ENCODE measurements at regions not wholly inside any gene's neighbourhood (a gene's known extent, or its start where the extent isn't known, plus 50 kb on each side); places are given as distances from the start of the nearest gene placed in this dataset.
"Not testable (repeated sequence)": the region's sequence is repeated elsewhere in the genome, so short reads cannot be mapped to it uniquely, and the experiment has no call there.

DNA sequence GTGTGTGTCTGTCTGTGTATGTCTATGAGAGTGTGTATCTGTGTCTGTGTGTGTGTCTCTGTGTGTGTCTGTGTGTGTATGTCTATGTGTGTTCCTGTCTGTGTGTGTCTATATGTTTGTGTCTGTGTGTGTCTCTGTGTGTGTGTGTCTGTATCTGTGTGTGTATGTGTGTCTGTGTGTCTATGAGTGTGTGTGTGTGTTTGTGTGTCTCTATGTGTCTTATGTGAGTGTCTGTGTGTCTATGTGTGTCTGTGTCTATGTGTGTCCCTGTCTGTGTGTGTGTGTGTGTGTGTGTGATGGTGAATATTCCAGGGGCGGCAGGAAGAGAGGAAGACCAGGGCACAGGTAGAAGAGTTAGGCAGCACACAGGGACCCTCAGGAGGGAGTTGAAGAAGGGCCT is 173.2 kb downstream of the MYCN start:
- DNase-seq: no peak

DNA sequence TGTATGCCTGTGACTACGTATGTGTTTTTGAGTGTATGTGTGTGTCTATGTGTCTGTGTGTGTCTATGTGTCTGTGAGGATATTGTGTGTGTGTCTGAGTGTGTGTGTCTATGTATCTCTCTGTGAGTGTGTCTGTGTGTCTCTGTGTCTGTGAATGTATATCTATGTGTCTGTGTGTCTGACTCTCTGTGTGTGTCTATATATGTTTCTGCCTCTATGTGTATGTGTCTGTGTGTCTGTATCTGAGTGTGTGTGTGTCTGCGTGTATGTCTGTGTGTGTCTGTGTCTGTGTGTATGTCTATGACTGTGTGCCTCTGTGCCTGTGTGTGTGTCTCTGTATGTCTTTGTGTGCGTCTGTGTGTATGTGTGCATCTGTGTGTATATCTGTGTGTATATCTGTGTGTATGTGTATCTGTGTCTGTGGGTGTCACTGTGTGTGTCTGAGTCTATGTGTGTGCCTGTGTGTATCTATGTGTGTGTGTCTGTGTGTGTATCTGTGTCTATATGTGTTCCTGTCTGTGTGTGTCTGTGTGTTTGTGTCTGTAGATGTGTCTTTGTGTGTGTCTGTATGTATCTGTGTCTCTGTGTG is 172.7 kb downstream of the MYCN start:
- no peak for DNase-seq

DNA sequence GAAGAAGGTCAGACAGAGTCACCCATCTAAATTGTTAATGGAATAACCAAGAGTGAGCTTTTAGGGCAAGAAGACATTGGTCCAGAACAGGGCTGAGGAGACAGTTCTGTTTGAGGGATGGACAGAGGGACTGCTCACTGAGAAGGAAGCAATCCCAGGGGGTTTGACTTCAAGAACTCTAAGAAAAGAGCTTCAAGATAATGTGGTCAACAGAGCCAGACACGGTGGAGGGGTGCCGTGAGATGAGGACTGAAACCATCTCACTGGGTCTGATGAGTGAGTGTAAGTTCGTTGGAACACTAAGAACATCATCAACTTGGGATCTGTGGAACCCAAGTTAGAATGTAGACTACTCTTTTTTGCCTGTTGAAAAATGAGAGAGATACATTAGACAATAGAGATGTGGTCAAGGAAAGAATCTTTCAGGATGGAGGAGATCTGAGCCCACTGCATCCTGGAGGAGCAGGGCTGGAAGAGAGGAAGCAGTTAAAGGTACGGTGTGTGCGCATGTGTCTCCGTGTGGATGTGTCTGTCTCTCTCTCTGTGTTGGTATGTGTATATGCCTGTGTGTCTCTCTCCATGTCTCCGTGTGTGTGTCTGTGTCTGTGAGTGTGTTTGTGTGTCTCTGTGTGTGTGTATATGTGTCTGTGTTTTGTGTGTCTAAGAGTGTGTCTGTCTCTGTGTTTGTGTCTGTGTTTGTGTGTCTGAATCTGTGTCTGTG is 172.1 kb downstream of the MYCN start:
- no peak for DNase-seq

- DNase-seq: no peak
Measured at GRCh38 chr2:16111838-16112210, 171.5 kb downstream of the MYCN start.

DNA sequence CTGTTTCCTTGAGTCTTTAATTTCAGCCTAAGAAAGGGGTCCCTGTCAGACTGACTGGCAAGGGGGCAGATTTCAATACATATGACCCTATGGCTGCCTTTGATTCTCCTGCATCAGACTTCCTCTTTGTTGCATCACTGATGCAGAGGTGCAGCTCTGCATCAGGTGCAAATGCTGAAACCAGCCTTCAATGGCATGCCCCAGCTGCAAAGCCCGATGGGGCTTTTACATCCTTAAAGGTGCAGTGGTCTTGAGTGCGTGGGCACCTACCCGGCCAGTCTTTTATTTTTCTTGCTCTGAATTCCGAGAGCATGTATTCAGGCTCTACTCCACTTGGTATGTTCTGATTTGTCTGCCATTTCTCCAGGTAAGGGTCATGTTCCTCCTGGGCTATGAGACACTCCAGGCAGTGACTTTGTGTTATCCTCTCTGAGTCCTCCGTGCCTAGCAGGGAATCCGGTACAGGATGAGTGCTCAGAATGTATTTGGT is 169.5 kb downstream of the MYCN start:
- no peak for DNase-seq

- no peak for DNase-seq
Measured at GRCh38 chr2:16109368-16109820, 169.0 kb downstream of the MYCN start.

DNA sequence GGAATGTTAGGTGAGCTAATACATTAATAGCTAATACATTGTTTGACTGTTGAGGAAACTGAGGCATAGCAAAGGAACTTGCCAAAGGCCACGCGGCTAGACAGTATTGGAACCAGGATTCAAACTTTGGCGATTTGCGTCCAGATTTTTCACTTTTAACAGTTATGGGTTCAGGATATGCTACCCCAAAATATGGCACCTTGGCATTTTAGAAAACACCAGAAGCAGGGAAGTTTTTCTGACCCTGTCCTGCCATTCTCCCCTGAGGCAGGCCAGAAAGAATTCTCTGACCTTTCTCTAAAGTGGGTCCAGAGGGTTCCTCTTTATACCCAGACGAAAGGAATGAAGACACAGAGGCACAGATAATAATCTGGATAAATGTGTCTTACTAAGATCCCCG is 166.9 kb downstream of the MYCN start:
- no peak for DNase-seq

GRCh38 chr2:16106619-16107018 is 166.3 kb downstream of the MYCN start:
- DNase-seq: no peak

DNA sequence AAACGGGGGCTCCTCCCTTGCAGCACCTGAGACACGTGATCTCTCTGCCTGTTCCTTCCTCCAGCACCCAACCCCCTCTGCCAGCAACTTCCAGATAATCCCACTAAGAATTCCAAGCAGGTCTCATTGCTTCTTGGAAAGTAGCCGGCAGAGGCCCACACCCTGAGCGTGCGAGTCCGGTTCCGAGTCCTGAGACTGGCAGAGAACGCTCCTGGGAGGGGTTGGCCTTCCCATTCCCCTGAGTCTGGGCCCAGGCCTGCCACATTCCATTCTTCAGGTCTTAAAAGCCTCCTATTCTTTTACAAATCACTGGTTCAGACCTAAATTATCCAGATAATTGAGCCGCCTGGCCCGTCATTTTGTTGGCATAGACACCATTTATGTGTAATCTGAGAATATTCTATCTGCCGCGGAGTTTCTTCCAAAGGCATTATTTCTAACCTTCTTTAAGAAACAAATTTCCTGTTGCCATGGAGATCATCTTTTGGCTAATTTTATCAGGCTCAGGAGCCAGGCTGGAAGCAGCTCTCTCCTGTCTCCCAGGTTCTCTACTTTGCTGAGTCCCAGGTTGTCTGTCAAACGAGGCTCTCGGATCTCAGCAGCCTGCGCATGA is 165.4 kb downstream of the MYCN start:
- DNase-seq: peak in 14 of 56 donors; percentile 6 to 48 (median 22)

GRCh38 chr2:16104949-16105668 is 164.8 kb downstream of the MYCN start:
- peak in 1 of 56 donors; percentile 26 for DNase-seq

DNA sequence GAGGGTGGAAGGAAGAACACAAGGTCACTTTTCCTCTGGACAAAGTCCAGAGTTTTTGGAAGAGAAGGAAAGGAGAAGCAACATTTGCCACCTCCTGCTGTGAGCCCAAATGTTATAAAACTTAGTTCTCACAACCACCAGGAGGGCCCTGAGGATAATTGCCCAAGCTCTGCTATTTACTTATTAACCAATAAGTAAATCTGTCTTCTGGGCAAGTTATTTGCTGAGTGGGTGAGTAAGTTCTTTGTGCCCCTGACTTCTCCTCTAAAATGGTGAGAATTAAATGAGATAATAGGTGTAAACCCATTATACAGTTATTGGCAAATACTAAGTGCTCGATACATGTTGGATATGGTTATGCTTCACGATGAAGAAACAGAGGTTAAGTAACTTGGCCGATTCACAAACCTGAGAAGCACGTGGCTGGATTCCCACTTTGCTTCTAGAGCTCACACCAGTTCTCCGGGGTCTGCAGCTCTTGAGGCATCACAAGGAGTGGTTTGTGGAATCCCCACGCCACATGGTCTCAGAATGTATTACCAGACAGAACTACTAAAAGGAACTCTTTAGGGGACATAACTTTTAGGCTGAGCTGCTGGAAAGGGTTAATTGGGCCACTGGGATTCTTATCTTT is 164.1 kb downstream of the MYCN start:
- no peak for DNase-seq

DNA sequence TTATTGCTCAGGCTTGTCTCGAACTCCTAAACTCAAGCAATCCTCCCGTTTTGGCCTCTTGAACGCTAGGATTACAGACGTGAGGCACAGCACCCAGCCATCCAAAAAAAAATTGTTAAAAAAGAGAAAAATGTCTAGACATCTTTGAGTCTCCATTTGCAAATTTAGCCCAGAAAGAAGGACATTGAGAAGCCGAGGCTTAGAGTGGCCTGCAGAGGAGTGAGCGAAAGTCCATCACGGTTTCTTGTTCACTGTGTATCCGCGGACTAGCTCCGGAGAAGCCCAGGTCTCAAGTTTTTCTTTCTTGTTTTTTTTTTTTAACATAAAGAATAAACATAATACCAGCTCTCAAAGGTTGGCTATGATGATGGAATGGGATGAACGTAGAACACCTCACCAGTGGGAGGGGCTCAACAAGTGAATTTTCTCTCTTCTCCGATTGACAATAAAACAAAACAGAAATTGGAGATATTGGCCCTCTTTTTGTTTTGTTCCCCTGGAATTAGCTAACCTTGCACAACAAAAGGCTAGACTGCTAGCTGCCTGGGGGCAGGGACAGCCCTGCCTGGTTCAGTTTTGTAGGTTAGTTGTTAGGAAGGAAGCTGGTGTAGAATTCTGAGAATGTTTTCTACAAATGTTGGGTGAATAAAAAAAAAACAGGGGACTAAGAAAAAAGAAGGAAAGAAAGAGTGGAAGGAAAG is 163.4 kb downstream of the MYCN start:
- no peak for DNase-seq

DNA sequence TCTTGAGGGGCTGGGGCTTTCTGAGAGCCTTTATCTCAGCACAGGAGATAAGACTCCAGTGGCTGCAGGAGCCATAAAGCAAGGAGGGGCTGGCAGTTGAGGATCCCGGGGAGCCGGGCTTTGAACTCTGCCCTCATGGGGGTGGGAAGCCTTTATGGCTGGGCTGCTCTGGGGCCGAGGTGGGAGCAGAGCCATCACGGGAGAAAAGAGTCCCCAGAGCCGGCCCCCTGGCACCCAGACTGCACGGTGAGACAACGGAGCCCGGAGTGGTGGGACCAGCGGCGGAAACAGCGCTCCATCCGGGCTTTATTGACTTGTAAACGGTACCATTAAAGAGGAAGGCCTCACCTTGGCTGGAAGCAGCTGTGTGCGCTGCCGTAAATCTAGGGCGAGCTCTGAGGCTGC is 162.6 kb downstream of the MYCN start:
- DNase-seq: no peak

DNA sequence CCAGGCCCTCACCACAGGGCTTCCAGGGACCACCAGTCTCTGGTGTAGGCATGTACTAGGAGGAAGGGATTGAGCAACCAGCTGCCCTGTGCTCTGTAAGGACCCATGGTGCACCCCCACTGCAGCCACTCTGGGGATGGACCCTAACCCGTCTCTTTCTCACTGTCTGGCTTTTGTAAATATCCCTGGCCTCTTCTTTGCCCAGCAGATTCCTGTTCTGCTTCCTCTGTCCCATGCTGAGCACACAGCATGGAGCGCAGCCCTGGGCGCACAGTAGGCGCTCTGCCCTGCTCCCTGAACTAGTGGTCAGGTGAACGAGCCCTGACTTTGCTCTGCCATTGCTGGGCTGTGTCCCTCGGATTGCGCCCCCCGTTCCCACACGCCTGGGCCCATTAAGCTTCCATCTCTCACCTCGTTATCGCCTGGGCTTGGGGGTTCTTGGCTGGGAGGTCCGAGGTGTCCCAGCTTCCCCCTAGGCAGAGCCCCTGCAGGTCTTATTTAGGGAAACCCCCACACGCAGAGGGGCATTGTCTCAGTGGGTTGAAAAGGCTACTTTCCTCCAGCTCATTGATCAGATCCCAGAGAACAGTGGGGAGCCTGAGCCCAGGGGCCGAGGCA is 162.1 kb downstream of the MYCN start:
- DNase-seq: no peak

DNA sequence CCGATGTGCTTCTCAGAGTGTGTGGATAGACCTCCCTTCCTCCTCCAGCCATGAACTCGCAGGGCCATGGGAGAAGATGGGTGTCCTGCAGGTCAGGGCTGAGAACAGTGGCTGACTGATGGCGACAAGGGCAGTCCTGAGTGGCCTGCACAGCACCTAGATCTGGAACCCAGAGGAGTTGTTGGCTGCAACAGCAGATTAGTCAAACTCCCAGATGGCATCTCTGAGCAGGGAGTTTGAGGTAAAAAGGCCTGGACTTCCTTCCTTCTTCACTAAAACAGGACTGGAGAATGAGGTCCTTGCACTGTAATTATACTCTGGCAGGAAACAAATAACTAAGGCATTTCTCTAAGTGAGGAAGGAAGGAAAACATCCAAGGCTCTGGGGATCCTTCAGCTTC is 160.8 kb downstream of the MYCN start:
- DNase-seq: no peak

DNA sequence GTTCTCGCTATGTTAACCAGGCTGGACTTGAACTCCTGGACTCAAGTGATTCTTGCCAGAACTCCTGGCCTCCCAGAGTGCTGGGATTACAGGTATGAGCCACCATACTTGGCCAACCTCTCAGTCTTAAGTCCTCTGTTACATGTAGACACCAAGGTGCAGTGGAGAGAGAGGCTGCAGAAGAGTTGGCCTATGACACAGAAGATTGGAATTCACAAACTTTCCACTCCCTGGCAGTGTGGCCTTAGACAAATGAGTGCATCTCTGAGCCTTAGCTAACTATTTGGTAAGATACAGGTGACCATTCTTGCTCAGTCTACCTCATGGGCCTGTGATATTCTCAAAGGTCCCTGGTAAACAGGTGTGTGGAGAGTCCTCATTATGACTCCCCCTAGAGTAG is 159.7 kb downstream of the MYCN start:
- no peak for DNase-seq

DNA sequence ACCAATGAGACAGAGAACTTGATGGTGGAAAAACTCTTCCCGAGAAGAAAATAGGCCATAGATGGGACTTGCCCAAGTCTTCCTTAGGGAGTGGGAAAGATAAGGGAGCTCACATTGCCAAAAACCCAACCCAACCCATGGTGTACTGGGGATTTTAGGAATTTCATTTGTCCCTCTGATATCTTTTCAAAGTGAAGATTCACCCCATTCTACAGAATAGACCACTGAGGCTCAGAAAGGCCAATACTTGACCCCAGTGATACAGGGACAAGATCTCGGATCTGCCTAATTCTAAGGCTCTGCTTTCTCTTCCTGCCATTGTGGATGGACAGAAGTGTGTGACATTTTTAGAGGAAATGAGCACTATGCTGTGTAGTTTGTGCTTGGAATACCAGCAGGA is 159.0 kb downstream of the MYCN start:
- no peak for DNase-seq

DNA sequence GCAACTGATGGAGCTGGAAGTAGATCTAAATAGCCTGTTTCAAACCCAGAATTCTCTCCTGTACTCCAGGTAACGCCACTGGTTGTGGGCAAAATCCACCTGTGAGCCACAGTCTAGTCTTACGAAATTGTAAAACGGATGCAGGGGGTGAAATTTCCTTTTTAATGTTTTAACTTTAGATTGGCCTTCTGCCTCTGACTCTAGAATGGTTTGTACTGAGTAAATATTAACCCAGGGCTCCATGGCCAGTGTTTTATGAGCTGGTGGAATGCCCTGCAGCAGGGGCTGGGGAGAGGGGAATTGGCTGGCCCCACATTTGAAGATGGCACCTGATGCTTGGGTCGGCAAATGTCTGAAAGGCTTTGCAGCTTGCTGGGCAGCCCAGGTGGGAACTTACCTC is 156.6 kb downstream of the MYCN start:
- DNase-seq: no peak

- DNase-seq: not testable (repeated sequence)
Measured at GRCh38 chr2:16095483-16095882, 155.1 kb downstream of the MYCN start.

DNA sequence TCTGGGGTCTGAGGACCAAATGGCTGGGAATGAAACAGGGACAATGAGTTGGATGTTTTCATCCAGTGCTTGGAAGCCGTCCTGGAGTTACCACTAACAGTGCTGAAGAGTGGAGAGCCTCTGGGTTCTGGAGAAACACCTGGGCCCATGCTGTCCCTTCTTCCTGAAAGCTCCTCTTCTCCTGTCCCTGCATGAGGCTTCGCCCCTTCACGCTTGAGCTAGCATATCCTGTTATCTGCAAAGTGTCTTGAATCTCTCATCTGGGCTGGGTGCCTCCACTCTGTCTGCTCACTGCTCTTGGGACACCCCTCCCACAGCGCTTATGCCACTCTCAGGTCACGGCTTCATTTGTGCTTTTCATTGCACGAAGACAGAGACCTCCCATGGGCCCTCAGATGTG is 154.5 kb downstream of the MYCN start:
- DNase-seq: no peak

Data from amygdala (tissue), 56 donors.